ENCODE measurements at regions not wholly inside any gene's neighbourhood (a gene's known extent, or its start where the extent isn't known, plus 50 kb on each side); places are given as distances from the start of the nearest gene placed in this dataset.

DNA sequence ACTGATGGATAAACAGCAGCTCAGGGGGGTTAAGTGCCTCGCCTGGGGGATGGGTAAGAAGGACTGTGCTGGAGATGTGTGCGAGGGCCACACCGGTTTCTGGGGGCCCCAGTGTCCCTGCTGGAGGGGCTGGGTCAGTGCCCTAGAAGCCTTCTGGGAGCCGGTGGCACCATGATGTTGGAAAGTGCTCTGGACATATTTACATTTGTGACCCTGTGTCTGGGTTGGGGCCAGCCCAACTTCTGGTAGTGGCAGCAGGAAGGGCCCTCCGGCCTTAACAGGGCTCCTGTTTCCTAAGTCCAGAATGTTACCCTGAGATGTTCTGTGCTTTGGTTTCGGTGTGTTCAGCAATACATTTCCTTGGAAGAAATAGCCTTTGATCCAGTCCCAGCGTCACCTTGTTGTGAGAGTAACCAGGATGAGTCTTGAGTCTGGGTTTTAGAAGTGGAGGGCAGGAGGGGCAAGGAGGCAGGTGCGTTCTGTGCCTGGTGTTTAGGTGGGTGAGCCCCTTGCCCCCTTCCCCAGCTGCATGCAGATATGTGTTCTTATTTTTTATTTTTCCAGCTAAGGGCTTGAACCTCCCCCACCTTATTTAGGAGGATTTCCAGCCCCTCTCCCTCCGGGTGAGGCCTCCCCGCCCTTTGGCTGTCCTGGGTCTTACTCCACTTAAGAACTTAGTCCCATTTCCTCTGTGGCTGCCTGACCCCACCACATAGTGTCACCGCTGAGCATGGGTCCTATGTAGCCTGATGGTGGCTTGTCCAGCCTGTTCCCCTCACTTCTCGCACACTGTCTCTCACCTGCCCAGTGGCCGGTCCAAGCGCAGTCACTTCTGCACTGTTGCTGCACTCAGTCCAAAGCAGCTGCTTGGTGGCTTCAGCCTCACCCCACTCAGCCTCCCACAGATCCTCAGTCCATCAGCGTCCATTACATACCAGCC lies 132.7 kb upstream of the HS6ST1 start:
- no peaks in the 10 kb centered on the region for H3K9me3 Mint-ChIP-seq (ENCODE audit: low read depth)
- peaks cover 7% of the 10 kb centered on the region for H3K27me3 Mint-ChIP-seq
- no peak overlapping the region for H3K4me3 Mint-ChIP-seq
- H3K36me3 Mint-ChIP-seq = no peaks in the 10 kb centered on the region
- no peaks in the 10 kb centered on the region for H3K4me1 Mint-ChIP-seq (ENCODE audit: low read depth)
- H3K27ac Mint-ChIP-seq = no peak overlapping the region

DNA sequence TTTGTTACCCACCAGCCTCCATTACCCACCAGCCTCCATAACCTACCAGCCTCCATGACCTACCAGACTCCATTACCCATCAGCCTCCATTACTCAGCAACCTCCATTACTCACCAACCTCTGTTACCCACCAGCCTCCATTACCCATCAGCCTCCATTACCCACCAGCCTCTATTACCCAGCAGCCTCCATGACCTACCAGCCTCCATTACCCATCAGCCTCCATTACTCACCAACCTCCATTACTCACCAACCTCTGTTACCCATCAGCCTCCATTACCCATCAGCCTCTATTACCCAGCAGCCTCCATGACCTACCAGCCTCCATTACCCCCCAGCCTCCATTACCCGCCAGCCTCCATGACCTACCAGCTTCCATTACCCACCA lies 133.3 kb upstream of the HS6ST1 start:
- Mint-ChIP-seq H3K9me3 (ENCODE audit: low read depth) (no peaks in the 10 kb centered on the region), H3K4me3 (no peak overlapping the region), H3K36me3 (no peaks in the 10 kb centered on the region), H3K27ac (no peak overlapping the region), H3K27me3 (peaks cover 7% of the 10 kb centered on the region), H3K4me1 (ENCODE audit: low read depth) (no peaks in the 10 kb centered on the region)

DNA sequence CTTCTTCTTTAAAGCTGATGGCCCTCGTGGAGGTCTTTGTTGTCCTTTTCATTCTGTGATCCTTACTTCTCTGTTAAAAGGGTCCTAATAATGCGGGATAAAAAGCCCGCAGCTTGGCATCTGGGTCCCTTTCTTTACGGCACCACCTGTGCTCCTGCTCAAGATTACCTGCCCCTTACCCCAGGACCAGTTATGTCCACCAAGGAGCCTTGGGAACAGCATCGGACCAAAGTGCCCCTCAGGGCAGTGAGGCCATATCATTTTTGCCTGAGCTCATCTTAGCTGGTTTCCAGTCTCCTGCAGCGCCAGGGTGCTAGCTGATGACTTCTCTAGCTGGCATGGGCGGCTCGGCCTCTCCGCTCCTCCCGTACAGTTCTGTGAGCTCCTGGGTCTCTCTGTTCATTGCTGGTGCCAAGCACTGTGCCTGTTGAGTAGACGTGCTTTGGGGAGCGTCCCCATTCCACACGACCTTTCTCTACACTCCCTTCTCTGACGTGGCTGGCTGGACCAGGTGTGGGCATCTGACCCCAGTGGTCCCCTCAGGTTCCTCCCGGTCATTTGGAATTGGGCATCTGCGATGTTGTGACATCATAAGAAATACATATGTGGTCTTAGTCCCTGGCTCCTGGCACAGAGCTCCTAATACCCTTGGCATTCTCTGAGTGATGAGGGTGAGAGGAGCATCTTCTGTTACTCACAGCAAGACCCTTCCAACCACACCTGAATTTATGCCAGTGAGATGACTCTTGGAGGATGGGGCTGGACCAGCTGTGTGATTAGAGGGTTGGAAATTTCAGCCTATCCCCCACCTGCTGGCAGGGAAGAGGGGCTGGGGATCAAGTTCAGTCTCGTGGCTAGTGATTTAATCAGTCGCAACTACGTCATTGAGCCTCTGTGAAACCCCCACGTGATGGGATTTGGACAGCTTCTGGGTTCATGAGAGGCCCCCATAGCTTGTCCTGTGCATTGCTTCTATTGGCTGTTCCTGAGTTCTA lies 134.2 kb upstream of the HS6ST1 start:
- Mint-ChIP-seq H3K27me3 (peaks cover 11% of the 10 kb centered on the region), H3K4me3 (no peak overlapping the region), H3K9me3 (ENCODE audit: low read depth) (no peaks in the 10 kb centered on the region), H3K36me3 (no peaks in the 10 kb centered on the region), H3K4me1 (ENCODE audit: low read depth) (no peaks in the 10 kb centered on the region), H3K27ac (no peak overlapping the region)

DNA sequence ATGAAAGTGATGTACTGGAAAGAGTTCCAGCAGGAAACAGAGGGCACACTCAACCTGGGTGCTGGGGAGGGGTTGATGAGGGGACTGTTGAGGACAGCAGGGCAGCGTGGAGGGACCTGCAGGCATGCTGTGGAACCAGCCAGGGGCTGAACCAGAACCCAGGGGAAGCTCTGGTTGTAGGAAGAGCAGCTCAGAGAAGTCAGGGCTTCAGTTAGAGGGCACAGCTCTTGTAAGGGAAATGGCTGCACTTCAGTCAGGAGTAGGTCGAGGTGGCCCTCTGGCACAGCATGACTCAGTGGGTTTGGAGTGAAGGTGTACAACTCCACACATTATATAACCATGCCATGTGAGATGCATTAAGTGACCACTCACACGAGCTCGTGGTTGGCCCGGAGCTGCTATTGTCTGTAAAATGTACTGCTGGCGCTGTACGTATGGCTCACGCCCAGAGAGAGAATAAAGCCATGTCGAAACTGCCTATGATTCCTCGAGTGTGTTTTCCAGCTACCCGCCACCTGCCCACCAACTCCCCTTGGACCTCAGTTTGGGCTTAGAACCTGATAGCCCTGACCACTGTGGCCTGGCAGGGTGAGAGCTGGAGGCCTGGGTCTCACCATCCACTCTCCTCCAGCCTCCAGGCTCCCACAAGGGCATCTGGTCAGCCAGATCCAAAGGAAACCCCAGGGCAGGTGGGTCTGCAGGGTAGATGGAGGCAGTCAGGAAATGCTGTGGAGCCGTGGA lies 136.5 kb upstream of the HS6ST1 start:
- Mint-ChIP-seq H3K4me3 (no peak overlapping the region), H3K9me3 (ENCODE audit: low read depth) (no peaks in the 10 kb centered on the region), H3K27me3 (peaks cover 11% of the 10 kb centered on the region), H3K36me3 (no peaks in the 10 kb centered on the region), H3K27ac (no peak overlapping the region), H3K4me1 (ENCODE audit: low read depth) (no peaks in the 10 kb centered on the region)

DNA sequence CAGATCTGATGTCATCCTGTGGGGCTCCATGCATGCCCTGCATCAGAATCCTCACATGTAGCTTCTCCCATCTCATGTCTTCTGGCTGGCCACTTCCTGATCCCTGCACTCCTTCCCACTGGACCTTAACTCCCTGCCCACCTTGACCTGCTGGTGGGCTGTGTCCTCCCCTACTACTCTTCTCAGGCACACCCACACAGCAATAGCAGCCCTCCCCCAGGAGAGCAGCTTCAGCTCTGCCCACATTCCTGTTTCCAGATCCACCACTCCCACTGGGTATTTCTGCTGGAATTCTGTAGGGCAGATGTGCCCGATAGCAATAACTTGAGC lies 137.0 kb upstream of the HS6ST1 start:
- Mint-ChIP-seq H3K9me3 (ENCODE audit: low read depth) (no peaks in the 10 kb centered on the region), H3K36me3 (no peaks in the 10 kb centered on the region), H3K27me3 (peaks cover 11% of the 10 kb centered on the region), H3K4me3 (no peak overlapping the region), H3K4me1 (ENCODE audit: low read depth) (no peaks in the 10 kb centered on the region), H3K27ac (no peak overlapping the region)

DNA sequence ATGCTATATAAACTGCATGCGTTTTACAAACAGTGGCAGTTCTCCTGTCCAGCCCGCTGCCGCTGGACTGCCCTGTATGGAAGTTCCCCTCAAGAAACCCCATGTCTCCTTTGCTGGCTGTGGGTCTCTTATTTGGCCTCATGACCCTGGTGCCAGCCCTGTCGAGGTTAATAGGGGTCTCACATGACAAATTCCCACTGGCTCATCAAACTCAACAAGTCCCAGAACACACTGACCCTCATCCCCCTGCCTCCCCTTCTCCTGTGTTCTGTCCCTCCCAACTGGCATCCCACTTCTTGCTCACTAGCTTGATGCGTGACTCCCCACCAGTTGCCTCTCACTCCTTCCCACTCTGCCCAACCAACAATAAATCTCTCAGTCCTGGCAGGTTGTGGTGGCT lies 137.6 kb upstream of the HS6ST1 start:
- Mint-ChIP-seq H3K27ac (no peak overlapping the region), H3K9me3 (ENCODE audit: low read depth) (no peaks in the 10 kb centered on the region)

DNA sequence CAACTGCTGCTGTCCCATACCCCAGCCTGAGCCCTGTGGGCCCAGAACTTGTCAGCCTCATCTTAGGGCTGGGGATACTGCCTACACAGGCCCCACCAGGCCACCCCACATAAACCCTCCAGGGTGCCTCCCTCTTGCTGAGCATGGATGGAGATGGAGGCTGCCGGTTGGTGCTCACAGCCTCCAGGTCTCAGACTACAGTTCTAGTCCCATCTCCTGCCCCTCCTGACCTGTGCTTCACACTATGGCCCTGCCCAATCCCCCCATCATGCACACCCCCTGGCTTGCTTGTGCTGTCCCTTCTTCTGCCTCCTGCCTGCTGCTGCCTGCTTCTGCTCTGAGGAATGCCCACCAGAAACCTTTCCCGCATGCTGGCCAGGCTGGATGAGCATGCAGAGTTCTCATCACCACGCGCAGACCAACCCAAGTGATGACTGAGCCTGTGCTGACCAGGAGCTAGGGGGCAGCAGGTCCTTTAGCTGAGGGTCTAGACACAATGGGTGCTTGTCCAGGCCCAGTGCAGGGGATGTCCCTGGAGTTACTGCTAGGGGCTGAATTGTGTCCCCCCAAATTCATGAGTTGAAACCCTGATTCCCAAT lies 138.4 kb upstream of the HS6ST1 start:
- H3K27ac Mint-ChIP-seq = no peak overlapping the region
- peaks cover 11% of the 10 kb centered on the region for H3K27me3 Mint-ChIP-seq
- no peak overlapping the region for H3K4me3 Mint-ChIP-seq
- H3K4me1 Mint-ChIP-seq (ENCODE audit: low read depth) = no peaks in the 10 kb centered on the region
- H3K36me3 Mint-ChIP-seq = no peaks in the 10 kb centered on the region
- H3K9me3 Mint-ChIP-seq (ENCODE audit: low read depth) = no peaks in the 10 kb centered on the region

More for the DNA sequence above, 137.6 kb upstream of the HS6ST1 start:
- Mint-ChIP-seq H3K27me3 (peaks cover 11% of the 10 kb centered on the region), H3K4me1 (ENCODE audit: low read depth) (no peaks in the 10 kb centered on the region), H3K36me3 (no peaks in the 10 kb centered on the region), H3K4me3 (no peak overlapping the region)

DNA sequence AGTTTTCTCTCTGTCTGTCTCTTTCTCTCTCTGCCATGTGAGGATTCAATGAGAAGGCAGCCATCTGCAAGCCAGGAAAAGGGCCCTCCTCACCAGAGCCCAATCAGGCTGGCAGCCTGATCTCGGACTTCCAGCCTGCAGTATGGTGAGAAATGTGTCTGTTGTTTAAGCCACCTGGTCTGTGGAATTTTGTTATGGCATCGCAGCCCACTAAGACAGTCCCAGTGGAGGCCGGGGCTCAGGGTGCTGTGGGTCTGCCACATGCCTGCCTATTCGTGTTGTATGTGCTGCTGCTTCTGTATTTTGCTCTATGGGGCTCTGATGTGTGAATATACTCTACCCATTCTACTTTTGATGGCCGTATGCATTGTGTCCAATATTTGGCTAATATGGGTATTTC lies 139.0 kb upstream of the HS6ST1 start:
- H3K4me3 Mint-ChIP-seq = no peak overlapping the region
- no peaks in the 10 kb centered on the region for H3K4me1 Mint-ChIP-seq (ENCODE audit: low read depth)
- no peaks in the 10 kb centered on the region for H3K36me3 Mint-ChIP-seq
- H3K27ac Mint-ChIP-seq = no peak overlapping the region
- peaks cover 8% of the 10 kb centered on the region for H3K27me3 Mint-ChIP-seq
- no peaks in the 10 kb centered on the region for H3K9me3 Mint-ChIP-seq (ENCODE audit: low read depth)

DNA sequence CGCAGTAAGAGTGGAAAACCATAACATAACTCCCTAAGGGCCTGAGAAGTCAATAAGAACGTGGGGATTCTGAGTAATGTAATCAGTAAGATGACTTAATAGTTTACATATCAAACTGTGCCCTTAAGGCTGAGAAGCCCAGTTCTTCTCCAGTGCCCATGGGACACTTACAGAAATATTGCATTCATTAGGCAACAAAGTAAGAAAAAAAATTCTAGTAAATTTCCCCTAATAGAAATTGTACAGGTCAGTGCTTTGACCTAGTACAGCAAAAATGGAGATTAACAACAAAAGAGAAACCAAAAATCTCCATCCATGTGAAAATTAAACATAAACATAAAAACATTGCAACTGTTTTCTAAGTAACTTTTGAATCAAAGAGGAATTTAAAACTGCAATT lies 139.8 kb upstream of the HS6ST1 start:
- no peak overlapping the region for H3K27ac Mint-ChIP-seq
- H3K4me1 Mint-ChIP-seq (ENCODE audit: low read depth) = no peaks in the 10 kb centered on the region
- H3K27me3 Mint-ChIP-seq = peaks cover 6% of the 10 kb centered on the region
- no peaks in the 10 kb centered on the region for H3K9me3 Mint-ChIP-seq (ENCODE audit: low read depth)
- no peak overlapping the region for H3K4me3 Mint-ChIP-seq
- no peaks in the 10 kb centered on the region for H3K36me3 Mint-ChIP-seq

DNA sequence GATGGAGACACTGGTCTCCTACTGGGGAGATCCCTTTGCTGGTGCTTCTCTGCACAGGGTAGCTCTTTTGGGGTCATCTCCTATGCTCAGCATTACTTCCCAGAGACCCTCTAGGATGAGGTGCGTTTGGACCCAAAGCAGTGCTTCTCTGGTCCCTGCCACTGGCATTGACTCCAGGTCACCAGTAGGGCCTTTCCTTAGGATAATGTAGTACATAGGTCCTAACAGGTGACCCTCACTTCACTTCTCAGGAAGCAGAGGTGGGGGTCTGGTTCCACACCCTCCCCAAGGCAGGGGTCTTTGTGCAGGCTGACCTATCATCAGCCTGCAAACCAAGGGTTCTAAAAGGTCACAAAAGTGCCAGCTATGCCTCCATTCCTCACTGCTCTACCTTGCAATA lies 145.8 kb upstream of the HS6ST1 start:
- Mint-ChIP-seq H3K9me3 (ENCODE audit: low read depth) (peaks cover 8% of the 10 kb centered on the region), H3K4me3 (no peak overlapping the region), H3K4me1 (ENCODE audit: low read depth) (no peaks in the 10 kb centered on the region), H3K27ac (no peak overlapping the region), H3K36me3 (peaks cover 4% of the 10 kb centered on the region), H3K27me3 (no peaks in the 10 kb centered on the region)

DNA sequence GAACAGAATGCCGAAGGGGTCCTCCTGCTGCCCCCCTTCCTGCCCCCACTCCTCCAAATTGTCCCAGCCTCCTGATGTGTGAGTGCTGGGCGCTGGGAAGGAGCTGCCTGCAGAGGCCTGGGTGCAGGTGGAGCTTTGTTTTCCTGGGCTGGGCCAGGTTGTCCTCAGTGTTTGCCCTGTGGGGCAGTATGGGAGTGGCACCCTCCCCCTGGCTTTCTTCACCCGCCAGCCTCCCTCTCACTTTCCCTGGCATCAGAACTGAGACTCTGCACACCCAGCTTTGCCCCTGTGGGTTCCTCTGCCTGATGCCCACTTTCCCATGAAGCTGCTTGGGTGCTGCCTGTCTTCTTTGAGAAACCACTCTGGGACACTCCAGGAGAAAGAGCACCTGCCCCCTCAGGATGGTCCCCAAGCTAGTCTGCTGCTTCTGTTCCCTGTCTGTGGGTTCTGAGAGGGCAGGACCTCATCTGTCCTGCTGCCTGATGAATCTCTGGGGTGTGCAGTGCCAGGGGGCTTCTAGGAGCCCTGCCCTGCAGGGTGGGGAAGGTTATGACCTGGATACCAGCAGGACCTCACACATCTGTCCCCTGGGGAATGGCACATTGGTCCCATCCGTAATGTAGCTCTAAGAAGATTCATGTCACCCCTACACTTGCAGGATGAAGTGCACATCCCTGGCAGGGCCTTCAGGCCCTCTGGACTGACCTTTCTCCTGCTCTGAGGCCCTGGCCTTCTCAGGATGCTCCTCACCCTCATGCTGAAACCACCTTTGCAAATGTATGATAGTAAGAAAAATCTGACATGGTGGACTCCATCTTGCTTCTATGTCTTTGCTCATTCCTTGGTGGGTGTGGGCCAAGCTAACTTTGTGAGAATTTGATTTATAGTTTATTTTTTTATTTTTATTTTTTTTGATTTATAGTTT lies 146.8 kb upstream of the HS6ST1 start:
- Mint-ChIP-seq H3K27me3 (no peaks in the 10 kb centered on the region), H3K36me3 (peaks cover 4% of the 10 kb centered on the region), H3K27ac (no peak overlapping the region), H3K4me3 (no peak overlapping the region), H3K9me3 (ENCODE audit: low read depth) (peaks cover 8% of the 10 kb centered on the region), H3K4me1 (ENCODE audit: low read depth) (no peaks in the 10 kb centered on the region)

DNA sequence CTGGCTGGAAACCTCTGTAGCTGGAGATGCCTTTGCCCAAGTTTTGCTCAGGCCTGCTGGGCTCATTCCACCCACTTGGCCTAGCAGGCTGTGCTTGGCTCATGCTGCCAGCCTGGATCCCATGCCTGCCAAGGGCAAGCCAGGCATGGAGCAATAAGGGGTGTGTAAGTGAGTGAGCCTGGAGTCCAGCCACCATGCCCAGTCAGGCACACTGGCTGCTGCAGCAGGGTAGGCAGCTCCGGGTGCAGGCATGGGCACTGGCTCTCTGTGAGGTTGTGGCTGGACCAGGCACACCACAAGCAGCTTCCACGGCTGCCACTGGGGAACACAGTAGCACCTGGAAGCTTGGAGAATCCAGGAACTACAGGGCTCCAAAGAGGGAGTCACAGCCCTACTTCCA lies 147.7 kb upstream of the HS6ST1 start:
- H3K9me3 Mint-ChIP-seq (ENCODE audit: low read depth) = peaks cover 8% of the 10 kb centered on the region
- H3K4me3 Mint-ChIP-seq = no peak overlapping the region
- H3K27me3 Mint-ChIP-seq = no peaks in the 10 kb centered on the region
- no peaks in the 10 kb centered on the region for H3K4me1 Mint-ChIP-seq (ENCODE audit: low read depth)
- H3K27ac Mint-ChIP-seq = no peak overlapping the region
- peaks cover 4% of the 10 kb centered on the region for H3K36me3 Mint-ChIP-seq

DNA sequence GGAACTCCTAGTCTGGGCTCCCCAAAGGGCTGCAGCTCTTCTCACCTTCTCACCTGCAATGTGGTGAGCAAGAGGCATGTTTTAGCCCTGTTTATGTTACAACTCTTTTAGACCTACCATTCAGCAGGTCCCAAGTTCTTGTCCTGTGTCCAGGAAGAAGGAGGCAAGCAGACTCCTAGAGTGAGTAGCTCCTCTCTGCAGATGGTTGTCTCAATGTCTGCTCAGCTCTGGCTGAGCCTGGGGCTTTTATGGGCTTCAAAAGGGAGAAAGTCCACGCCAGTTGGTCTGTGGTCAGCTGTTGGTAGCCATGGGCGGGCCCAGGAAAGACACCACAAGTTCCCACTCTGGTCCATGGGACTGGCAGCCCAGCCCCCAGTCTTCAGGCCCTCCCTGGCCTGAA lies 148.1 kb upstream of the HS6ST1 start:
- no peaks in the 10 kb centered on the region for H3K4me1 Mint-ChIP-seq (ENCODE audit: low read depth)
- no peak overlapping the region for H3K27ac Mint-ChIP-seq
- H3K27me3 Mint-ChIP-seq = no peaks in the 10 kb centered on the region
- H3K4me3 Mint-ChIP-seq = no peak overlapping the region
- peaks cover 8% of the 10 kb centered on the region for H3K9me3 Mint-ChIP-seq (ENCODE audit: low read depth)
- H3K36me3 Mint-ChIP-seq = peaks cover 4% of the 10 kb centered on the region
